ENCODE measurements at regions not wholly inside any gene's neighbourhood (a gene's known extent, or its start where the extent isn't known, plus 50 kb on each side); places are given as distances from the start of the nearest gene placed in this dataset.

DNA sequence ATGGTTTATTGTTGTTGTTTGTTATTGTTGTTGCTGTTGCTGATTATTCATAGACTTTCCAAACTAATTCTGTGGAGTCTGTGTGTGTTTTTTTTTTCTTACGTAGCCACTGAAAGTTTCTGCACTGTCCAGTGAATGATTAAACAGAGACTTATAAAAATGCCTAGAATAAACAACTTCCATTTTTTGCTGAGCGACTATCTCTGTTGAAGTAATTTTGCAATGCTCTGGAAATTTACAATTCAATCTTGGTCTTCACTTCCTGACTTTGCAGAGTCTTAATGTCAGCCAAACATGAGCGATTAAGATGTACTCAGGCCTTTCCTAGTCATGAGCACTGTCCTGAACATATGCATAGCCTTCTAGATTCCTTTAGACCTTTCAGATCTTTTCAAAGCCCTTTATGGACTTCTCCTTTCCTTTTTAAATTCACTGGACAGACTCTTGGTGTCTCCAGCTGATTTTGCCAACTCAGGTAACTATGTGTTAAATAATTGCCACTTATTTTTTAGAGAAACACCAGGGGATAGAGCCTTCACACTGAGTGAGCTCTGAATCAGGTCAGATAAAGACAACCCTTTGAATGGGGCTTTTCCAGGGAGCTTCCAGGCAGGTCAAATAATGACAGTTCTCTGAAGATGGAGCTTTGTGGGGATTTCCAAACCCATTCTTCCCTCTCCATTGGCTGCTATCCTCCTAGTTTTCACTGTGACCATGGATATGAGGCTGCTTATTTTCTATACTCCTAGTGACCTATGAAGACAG, 622.8 kb upstream of the EPHA7 start:
- FAIRE-seq, result no peak
- no peaks in the 10 kb centered on the region for H3K36me3 ChIP-seq (ENCODE audit: insufficient read depth, low read length)

DNA sequence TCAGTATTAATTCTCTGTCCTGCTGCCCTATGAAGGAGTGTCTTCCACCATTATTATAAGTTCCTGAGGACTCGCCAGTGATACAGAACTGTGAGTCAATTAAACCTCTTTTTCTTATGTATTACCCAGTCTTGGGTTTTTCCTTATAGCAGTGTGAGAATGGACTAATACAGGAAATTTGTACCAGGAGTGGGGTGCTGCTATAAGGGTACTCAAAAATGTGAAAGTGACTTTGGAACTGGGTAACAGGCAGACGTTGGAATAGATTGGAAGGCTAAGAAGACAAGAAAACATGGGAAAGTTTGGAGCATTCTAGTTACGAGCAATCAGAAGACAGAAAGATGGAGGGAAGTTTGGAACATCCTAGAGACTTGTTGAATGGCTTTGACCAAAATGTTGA, 616.7 kb upstream of the EPHA7 start:
- Histone ChIP-seq H2AFZ (ENCODE audit: low read depth, low read length) (no peak overlapping the region), H3K4me1 (ENCODE audit: insufficient read depth, low read length) (no peaks in the 10 kb centered on the region), H3K4me3 (ENCODE audit: insufficient read depth, low read depth, low read length) (no peak overlapping the region), H4K20me1 (ENCODE audit: insufficient read depth, low read length) (no peaks in the 10 kb centered on the region), H3K9me3 (ENCODE audit: insufficient read depth, low read depth, low read length) (peaks cover 11% of the 10 kb centered on the region), H3K27me3 (ENCODE audit: insufficient read depth, low read length) (no peaks in the 10 kb centered on the region), H3K27ac (ENCODE audit: low read depth, low read length) (no peak overlapping the region), H3K9ac (ENCODE audit: low read length) (no peak overlapping the region), H3K4me2 (ENCODE audit: low read length) (no peak overlapping the region), H3K79me2 (ENCODE audit: insufficient read depth, low read length) (no peaks in the 10 kb centered on the region), H3K36me3 (ENCODE audit: insufficient read depth, low read length) (no peaks in the 10 kb centered on the region)
- H3K36me3 Mint-ChIP-seq (ENCODE audit: low read depth, unreplicated experiment), result no peaks in the 10 kb centered on the region
- H3K4me3 Mint-ChIP-seq (ENCODE audit: unreplicated experiment), result no peak overlapping the region
- no peaks in the 10 kb centered on the region for H3K27me3 Mint-ChIP-seq (ENCODE audit: low read depth, unreplicated experiment)
- no peak for DNase-seq (ENCODE audit: low read depth)
- no peak overlapping the region for H3K27ac Mint-ChIP-seq (ENCODE audit: unreplicated experiment)
- FAIRE-seq, result no peak
- H3K4me1 Mint-ChIP-seq (ENCODE audit: low read depth, unreplicated experiment), result no peaks in the 10 kb centered on the region
- peaks cover 10% of the 10 kb centered on the region for H3K9me3 Mint-ChIP-seq (ENCODE audit: unreplicated experiment)
- TF ChIP-seq, protein P1, sequence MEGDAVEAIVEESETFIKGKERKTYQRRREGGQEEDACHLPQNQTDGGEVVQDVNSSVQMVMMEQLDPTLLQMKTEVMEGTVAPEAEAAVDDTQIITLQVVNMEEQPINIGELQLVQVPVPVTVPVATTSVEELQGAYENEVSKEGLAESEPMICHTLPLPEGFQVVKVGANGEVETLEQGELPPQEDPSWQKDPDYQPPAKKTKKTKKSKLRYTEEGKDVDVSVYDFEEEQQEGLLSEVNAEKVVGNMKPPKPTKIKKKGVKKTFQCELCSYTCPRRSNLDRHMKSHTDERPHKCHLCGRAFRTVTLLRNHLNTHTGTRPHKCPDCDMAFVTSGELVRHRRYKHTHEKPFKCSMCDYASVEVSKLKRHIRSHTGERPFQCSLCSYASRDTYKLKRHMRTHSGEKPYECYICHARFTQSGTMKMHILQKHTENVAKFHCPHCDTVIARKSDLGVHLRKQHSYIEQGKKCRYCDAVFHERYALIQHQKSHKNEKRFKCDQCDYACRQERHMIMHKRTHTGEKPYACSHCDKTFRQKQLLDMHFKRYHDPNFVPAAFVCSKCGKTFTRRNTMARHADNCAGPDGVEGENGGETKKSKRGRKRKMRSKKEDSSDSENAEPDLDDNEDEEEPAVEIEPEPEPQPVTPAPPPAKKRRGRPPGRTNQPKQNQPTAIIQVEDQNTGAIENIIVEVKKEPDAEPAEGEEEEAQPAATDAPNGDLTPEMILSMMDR (IDR thresholded peaks at IDR 0.05; ENCODE audit: insufficient read depth, low read depth, low read length), result no peak
- no peak for TF ChIP-seq EZH2 (IDR thresholded peaks at IDR 0.05; ENCODE audit: insufficient read depth, low read length)

More for the DNA sequence above, 622.8 kb upstream of the EPHA7 start:
- Histone ChIP-seq H4K20me1 (ENCODE audit: insufficient read depth, low read length) (no peaks in the 10 kb centered on the region), H3K4me2 (ENCODE audit: low read length) (no peak overlapping the region), H3K9me3 (ENCODE audit: insufficient read depth, low read depth, low read length) (peaks cover 2% of the 10 kb centered on the region), H3K79me2 (ENCODE audit: insufficient read depth, low read length) (no peaks in the 10 kb centered on the region), H3K9ac (ENCODE audit: low read length) (no peak overlapping the region), H3K4me1 (ENCODE audit: insufficient read depth, low read length) (no peaks in the 10 kb centered on the region), H3K27me3 (ENCODE audit: insufficient read depth, low read length) (no peaks in the 10 kb centered on the region), H3K4me3 (ENCODE audit: insufficient read depth, low read depth, low read length) (no peak overlapping the region), H3K27ac (ENCODE audit: low read depth, low read length) (no peak overlapping the region), H2AFZ (ENCODE audit: low read depth, low read length) (no peak overlapping the region)
- peaks cover 3% of the 10 kb centered on the region for H3K9me3 Mint-ChIP-seq (ENCODE audit: unreplicated experiment)
- H3K27ac Mint-ChIP-seq (ENCODE audit: unreplicated experiment), result no peak overlapping the region
- no peak for DNase-seq (ENCODE audit: low read depth)
- H3K4me3 Mint-ChIP-seq (ENCODE audit: unreplicated experiment), result no peak overlapping the region
- H3K27me3 Mint-ChIP-seq (ENCODE audit: low read depth, unreplicated experiment), result no peaks in the 10 kb centered on the region
- TF ChIP-seq, protein P1 (IDR thresholded peaks at IDR 0.05; ENCODE audit: insufficient read depth, low read depth, low read length), result no peak
- H3K36me3 Mint-ChIP-seq (ENCODE audit: low read depth, unreplicated experiment), result no peaks in the 10 kb centered on the region
- peaks cover 8% of the 10 kb centered on the region for H3K4me1 Mint-ChIP-seq (ENCODE audit: low read depth, unreplicated experiment)

DNA sequence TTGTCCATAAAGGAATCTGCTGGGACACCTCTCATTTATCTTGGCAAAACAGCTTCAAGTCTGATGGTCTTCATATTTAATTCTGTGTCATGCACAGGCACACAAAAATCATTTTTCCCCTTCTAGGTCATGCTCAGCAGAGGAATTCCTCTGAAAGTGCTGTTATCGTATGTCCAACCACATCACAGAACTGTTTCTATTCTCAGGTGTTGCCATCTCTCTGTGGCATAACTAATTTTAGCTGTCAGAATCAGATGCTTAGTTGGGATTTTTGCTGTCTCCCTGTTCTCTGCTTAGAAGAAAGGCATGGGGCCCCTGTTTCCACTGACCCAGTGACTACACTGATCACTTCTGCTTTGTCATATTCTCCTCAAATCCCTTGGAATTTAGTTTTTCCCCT, 608.0 kb upstream of the EPHA7 start:
- Mint-ChIP-seq H3K9me3 (ENCODE audit: unreplicated experiment) (no peaks in the 10 kb centered on the region), H3K4me1 (ENCODE audit: low read depth, unreplicated experiment) (no peaks in the 10 kb centered on the region), H3K27me3 (ENCODE audit: low read depth, unreplicated experiment) (no peaks in the 10 kb centered on the region), H3K27ac (ENCODE audit: unreplicated experiment) (no peak overlapping the region), H3K4me3 (ENCODE audit: unreplicated experiment) (no peak overlapping the region), H3K36me3 (ENCODE audit: low read depth, unreplicated experiment) (no peaks in the 10 kb centered on the region)
- H3K79me2 ChIP-seq (ENCODE audit: insufficient read depth, low read length), result no peaks in the 10 kb centered on the region
- DNase-seq (ENCODE audit: low read depth), result no peak
- FAIRE-seq, result no peak
- H3K27me3 ChIP-seq (ENCODE audit: insufficient read depth, low read length), result no peaks in the 10 kb centered on the region
- no peak overlapping the region for H3K4me2 ChIP-seq (ENCODE audit: low read length)
- H3K27ac ChIP-seq (ENCODE audit: low read depth, low read length), result no peak overlapping the region
- no peak for TF ChIP-seq EZH2 (IDR thresholded peaks at IDR 0.05; ENCODE audit: insufficient read depth, low read length)
- TF ChIP-seq, protein P1 (IDR thresholded peaks at IDR 0.05; ENCODE audit: insufficient read depth, low read depth, low read length), result no peak
- H3K9ac ChIP-seq (ENCODE audit: low read length), result no peak overlapping the region
- no peaks in the 10 kb centered on the region for H4K20me1 ChIP-seq (ENCODE audit: insufficient read depth, low read length)
- no peak overlapping the region for H2AFZ ChIP-seq (ENCODE audit: low read depth, low read length)
- no peaks in the 10 kb centered on the region for H3K4me1 ChIP-seq (ENCODE audit: insufficient read depth, low read length)
- no peak overlapping the region for H3K4me3 ChIP-seq (ENCODE audit: insufficient read depth, low read depth, low read length)
- no peaks in the 10 kb centered on the region for H3K36me3 ChIP-seq (ENCODE audit: insufficient read depth, low read length)
- no peaks in the 10 kb centered on the region for H3K9me3 ChIP-seq (ENCODE audit: insufficient read depth, low read depth, low read length)

Measured in astrocyte (in vitro differentiated cells and primary cell).